ENCODE measurements at regions not wholly inside any gene's neighbourhood (a gene's known extent, or its start where the extent isn't known, plus 50 kb on each side); places are given as distances from the start of the nearest gene placed in this dataset.

DNA sequence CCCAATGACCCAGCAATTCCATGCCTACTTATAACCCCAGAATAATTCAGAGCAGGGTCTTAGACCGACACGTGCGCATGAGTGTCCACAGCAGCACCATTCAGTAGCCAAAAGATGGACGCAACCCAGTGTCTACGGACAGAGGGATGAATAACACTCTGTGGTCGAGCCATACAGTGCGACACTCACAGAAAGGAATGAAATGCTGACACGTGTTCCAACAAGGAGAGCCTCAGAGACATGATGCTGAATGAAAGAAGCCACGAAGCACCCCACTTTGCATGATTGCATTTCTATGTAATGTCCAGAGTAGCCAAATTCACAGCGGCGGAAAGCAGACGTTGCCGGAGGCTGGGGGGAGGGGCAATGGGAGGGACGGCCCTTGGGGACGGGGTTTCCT is 134.4 kb downstream of the CTTN start:
- no peak for DNase-seq (ENCODE audit: low read depth in 4 of 4, low spot score in 3 of 4)

DNA sequence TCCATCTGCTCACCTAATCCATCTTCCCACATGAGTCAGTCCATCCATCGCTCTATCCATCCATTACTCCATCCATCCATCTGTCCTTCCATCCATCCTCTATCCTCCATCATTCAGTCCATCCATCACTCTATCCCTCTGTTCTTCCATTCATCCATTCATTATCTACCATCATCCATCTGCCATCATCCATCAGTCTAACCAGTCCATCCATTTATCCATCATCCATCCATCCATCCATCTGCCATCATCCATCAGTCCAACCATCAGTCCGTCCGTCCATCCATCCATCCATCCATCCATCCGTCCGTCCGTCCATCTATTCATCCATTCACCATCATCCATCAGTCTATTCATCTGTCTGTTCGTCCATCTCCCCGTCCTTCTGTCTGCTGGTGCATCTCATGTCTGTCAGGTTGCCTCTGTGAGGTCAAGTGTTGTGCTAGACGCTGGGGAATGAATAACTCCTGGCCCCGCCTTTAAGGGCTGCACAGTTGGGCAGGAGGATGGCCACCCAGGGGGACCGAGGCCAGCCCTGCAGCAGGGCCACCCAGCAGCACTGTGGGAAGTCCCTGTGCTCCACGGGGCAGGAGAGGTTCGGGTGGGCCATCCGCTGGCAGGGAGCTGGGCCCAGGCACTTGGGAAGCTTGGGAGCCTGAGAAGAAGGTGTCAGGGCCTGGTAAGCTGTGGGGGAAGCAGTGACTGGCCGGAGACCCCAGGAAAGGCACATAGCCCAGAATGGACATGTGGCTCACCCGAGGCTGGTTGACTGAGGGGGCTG is 137.1 kb downstream of the CTTN start:
- no peak for DNase-seq (ENCODE audit: low read depth in 4 of 4, low spot score in 3 of 4)

DNA sequence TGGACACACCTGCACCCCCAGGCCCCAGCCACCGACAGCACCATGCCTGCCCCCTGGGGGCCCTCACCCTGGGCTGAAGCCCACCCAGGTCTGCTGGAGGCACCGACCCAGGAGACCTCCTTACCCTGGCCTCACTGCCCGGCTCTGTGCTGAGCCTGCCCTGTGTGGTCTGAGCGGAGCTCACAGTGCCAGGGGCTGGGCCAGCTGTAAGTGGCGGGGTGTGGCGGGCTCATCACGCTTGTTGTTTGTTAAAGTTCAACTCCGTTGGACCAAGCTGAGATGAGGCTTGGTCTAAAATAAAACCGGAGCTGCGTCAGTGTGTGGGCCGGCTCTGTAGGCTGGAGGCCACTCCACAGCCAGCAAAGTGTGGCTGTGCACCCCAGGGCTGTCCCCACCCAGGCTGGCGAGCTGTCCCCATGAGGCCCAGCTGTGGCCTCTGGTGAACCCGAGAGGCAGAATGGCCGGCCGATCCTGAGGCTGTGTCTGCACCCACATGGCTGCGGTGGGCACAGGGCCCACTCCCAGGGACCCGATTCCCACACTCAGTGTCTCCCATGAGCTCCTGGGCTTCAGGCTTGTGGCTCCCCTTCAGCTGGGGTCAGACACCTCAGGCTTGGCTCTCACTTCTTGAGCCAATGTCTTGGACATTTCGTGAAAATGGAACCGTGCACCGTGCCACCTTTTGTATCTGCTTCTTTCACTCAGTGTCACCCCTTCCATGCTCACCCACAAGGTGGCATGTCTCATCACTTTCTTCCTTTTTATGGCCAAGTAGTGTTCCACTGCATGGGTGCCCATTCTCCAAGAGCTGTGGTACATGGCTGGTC is 137.9 kb downstream of the CTTN start:
- no peak for DNase-seq (ENCODE audit: low read depth in 4 of 4, low spot score in 3 of 4)

DNA sequence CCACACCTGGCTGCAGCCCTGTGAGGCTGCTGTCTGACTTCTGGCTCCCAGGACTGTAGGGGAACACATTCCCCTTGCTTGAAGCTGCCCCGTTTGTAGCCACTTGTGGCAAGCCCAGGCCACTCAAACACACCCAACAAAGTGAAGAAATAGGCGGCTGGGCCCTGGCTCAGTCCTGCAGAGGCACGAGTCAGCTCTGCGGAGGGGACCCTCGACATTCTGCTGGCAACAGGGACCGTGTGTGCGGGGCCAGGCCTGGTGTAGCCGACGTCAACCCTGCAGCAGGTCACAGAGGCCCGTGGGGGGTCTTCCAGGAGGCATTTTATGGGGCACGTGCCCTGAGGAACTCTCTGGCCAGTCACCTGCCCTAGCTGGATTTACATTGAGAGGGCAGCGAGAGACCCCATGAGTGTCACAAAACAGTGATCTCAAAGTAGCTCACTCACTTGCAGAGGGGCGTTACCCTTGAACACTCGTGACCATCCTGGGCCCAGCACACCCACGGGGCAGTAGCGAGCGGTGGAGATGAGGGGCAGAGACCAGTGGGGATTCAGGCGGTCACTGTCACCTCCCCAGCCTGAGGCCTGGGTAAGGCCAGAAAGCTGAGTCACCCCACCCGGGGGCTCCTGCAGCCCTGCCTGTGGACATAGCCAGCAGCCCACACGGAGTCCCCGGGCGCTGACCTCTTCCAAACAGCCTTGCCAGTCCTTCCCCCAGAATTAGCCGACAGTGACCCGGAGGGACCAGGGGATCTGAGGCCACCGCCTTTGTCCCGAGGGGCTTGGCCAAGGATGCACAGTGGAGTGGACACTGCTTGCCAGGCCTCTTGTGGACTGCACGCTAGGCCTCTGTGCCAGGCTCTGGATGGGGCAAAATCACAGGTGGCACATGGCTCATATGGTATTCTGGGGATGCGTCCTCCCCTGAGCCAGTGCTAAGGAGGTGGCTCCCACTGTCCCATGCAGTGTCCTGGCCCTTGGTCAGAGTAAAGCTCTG is 139.5 kb downstream of the CTTN start:
- DNase-seq (ENCODE audit: low read depth in 4 of 4, low spot score in 3 of 4), result no peak

DNA sequence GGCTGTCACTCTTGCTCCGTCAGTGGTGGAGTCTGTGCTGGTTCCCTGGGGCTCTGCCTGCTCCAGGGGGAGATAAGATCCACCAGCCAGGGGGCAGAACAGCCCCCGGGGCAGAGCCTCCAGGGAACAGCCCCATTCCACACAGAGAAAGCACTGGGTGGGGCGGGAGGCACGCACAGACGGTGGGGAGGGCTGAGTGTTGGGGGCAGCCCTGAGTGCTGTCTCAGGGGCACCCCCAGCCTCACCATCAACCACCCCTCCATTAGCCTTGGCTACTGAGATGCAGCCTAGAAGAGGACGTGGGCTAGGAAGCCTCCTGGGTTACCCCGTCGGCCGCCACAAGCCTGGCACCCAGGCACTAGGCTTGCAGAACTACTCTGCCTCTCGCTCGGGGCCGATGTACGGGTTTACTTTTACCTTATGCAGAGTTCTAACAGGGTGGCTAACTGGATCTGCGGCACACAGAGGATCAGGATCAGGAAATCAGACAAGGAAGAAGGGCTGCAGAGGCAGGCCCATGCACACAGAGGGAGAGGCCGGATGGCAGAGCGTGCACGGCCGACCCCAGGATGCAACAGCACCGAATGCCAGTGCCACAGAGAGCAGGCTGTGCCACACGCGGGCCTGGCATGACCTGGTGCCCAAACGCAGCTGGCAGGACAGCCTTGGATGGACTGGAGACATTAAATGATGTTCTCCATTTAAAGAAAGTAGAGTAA is 140.5 kb downstream of the CTTN start:
- DNase-seq (ENCODE audit: low read depth in 4 of 4, low spot score in 3 of 4), result no peak

DNA sequence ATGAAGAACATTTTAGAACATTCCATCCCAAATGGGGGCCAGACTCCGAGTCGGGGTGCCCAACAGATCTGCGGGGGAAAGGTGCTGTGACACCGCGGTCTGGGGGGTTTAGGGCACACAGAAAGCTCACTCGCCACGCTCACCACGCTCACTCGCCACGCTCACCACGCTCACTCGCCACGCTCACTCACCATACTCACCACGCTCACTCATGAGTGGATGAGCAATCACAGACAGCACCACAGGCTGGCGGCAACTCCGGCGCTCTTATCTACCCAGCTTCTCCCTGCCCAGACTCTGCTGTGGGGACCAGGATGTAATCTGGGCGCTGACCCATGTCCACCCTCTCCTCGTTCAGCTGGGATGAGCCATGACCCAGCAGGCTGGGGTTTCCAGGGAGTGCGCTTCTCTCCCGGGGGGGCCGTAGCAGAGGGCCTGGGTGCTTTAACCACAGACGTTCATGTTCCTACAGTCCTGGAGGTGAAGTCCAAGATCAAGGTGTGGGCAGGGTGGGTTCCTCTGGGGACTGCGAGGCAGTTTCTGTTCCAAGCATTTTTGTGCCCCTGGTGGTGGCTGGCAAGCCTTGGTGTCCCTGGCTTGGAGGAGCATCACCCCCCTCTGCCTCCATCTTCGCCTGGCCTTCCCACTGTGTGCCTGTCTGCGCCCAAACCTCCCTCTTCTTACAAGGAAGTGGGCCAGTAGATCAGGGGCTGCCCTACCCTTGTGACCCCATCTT is 141.2 kb downstream of the CTTN start:
- no peak for DNase-seq (ENCODE audit: low read depth in 4 of 4, low spot score in 3 of 4)

DNA sequence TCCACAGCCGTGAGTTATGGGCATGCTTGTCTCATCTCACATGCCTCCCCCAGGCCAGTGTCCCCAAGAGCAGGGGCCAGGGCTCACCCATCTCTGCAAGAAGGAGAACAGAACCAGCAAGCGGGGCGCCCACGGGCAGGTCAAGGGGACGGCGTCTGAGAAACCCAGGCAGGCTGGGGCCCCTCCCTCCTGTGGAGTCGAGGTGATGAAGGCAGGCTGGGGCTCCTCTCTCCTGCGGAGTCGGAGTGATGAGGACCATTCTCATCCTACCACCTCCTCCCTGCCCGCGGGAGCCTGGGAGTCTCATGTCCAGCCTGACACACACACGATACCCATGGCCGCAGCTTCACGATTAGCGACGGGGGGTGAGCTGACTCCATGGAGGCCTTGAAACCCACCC is 141.9 kb downstream of the CTTN start:
- no peak for DNase-seq (ENCODE audit: low read depth in 4 of 4, low spot score in 3 of 4)

DNA sequence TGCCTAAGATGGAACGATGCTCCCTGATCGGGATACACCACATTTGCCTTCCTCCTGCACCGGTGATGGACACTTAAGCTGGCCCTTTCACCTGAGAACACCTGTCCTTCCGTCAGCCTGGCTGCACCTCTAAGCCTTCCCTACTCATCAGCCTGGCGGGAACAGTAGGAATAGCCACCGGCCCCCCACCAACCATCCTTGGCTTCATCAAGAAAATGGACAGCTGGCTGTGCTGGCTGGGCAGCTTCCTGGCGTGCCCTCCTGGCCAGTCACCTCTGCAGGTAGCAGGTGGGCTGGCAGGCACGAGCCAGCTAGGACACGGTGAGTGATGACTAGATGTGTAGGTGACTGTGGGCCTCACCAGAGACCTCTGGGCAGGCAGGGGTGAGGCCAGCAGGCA is 142.8 kb downstream of the CTTN start:
- no peak for DNase-seq (ENCODE audit: low read depth in 4 of 4, low spot score in 3 of 4)

DNA sequence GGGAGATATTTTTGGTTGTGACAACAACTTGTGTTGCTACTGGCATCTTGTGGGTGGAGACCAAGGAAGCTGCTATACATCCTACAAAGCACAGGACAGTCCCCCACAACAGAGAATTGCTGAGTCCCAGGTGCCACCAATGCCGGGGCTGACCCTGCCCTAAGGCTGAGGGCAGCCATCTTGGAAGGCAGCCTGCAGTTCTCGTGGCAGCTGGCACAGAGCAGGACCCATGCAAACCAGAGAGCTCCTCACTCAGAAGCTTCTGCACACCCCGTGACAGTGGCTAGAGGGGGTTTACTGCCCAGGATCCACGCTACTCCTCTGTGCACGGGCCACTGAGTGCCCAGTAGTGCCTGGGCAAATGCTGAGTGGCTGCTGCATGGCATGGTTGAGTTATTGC is 143.4 kb downstream of the CTTN start:
- DNase-seq (ENCODE audit: low read depth in 4 of 4, low spot score in 3 of 4), result no peak

DNA sequence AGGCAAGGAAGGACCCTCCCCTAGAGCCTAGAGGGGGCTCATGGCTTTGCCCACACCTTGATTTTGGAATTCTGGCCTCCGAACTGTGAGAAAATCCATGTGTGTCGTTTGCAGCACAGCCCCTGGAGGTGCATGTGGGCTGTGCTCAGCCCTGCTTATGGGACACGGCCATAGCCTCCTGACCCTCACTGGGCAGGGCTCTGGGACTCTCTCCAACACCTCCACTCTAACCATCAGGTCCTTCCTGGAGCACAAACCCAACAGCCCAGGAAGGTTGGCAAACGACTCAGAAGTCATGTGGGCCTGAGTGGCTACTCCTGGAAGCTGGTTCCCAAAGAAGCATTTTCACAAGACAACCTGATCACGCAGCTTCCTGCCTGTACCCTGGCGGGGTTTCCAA is 144.1 kb downstream of the CTTN start:
- DNase-seq (ENCODE audit: low read depth in 4 of 4, low spot score in 3 of 4), result no peak

DNA sequence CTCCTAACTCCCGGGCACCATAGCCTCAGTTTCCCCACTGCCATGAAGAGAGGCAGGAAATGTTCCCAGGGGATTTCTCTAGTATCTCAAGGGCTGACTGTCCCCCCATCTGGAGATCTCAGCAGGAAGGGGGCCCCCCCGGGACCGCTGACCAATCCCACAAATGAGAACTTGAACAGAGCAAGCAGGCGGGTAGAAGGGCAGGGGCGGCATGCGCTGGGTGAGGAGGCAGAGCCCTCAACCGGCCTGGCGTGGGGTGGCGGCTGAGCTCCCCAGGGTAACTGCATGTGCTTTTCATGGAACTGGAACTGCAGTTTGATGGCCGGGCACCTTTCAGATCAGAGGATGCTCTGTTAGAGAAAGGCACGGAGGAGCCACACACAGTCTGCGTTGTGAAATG is 144.5 kb downstream of the CTTN start:
- DNase-seq (ENCODE audit: low read depth in 4 of 4, low spot score in 3 of 4), result no peak

DNA sequence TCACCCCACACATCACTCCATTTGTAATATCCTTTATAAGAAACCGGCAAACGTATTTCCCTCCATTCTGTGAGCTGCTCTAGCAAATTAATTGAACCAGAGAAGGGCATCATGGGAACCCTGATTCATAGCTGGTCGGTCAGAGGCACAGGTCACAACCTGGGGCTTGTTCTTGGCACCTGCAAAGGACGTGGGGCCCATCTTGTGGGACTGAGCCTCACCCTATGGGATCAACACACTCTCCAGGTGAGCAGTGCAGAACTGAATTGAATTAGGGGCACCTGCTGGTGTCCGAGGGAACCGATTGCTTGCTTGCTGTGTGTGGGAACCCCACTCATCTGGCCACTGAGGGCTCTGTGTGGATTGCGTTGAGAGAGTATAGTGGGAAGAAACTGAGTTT is 145.3 kb downstream of the CTTN start:
- no peak for DNase-seq (ENCODE audit: low read depth in 4 of 4, low spot score in 3 of 4)

DNA sequence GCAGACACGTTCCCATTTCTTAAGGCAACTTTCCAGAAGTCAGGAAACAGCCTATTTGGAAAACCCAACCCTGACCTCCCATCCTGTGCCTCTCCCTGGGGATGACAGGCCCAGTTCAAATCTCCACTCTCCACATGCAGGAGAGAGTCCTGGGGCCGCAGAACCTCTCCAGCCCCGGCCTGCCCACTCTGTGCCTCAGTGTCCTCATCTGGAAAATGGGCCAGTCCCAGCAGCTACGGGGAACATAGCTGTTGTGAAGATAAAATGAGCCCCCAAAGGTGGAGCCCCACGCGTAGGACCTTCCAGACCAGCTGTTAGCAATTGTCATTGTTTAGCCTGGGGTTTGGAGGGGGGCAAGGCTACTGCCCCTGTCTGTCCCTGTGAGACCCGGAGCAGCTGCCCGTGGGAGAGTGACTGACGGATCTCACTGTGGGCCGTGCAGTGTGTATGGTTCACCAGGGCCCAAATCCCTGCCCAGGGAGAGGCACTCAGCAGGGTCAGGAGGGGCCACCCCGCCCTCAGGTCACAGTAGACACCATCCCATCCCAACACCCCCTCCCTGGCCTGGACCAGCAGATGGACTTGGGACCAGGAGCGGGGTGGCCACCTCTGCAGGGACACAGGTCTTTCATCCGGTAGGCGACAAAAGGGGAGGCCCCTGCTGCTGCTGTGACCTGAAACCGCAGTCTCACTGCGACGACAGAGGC is 145.9 kb downstream of the CTTN start:
- DNase-seq (ENCODE audit: low read depth in 4 of 4, low spot score in 3 of 4), result no peak

DNA sequence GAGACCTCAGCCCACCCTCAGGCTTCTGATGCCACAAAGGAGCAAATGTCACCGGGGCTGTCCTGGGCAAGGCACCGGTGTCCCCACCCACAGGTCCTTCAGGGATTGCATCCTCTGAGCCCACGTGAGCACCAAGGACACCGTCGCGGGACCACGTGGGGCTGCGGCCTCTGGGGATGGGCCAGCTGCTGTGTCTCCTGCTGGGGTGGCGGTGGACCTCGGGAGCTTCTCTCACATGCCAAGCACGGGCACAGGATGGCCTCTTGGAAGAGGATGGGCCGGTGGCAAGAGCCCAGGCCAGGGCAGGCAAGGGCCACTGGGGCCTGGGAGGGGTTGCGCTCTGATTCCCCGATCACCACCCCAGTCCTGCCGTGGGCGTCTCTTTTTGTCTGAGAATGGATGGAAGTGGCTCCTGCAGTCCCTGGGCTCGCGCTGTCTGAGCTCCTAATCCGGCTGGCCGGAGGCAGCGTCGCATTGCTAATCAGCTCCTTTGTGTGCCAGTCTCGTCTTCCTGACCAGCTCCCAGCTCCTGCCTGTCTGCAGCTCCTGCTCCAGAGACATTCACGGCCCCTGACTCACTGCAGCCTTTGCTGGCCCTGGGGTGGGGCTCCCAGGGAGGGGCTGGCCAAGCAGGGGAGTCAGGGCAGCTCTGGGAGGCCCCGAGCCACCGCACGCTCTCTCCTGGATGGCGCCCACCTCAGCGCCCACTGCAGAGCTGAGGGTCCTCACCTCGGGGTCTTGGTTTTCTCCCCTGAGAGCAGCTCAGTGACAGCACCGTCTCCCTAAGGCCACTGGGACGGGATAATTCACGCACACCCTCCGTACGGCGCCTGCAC is 146.7 kb downstream of the CTTN start:
- no peak for DNase-seq (ENCODE audit: low read depth in 4 of 4, low spot score in 3 of 4)

DNA sequence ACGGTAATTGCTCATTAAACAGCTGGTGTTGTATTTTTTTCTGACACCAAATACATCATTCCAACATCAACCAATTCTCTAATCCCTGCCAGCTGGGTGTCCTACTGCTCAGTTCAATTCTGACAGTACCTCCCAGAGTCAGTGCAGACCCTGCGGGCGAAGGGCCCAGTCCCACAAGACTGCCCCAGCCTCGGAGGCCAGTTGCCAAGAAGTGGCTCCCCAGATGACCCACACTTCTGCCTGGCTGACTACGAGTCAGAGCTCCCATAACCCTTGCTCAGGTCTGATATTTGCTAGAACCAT is 147.2 kb downstream of the CTTN start:
- DNase-seq (ENCODE audit: low read depth in 4 of 4, low spot score in 3 of 4), result no peak

DNA sequence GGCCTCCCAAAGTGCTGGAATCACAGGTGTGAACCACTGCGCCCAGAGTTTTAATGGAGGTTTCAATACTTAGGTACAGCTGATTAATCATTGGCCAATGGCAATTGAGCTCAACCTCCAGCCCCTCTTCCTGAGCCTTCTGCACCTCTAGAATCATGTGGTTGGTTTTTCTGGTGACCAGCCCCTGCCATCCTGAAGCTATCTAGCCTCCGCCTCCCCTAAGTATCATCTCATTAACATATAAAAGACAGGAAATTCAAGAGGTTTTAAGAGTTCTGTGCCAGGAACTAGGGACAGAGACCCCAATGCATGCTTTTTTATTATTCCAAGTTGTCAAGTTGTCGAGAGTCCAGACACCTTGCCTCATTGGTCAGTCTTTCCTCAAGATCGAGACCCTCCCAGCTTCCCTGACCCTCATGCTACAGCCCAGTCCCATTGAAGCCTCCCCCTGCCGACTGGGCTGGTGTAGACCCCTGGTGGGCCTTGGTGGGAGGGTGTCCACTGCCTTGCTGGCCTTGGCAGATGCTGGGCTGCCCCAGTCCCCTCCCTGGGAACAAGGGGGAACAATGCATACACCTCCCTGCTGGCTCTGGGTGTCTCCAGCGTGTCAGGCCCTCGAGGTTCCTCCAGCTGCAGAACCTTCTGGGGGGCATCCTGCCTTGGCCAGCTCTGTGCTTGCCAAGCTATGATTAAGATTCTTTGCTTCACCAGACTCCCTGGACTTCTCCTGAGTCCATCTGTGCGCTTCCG is 148.0 kb downstream of the CTTN start:
- DNase-seq (ENCODE audit: low read depth in 4 of 4, low spot score in 3 of 4), result no peak

DNA sequence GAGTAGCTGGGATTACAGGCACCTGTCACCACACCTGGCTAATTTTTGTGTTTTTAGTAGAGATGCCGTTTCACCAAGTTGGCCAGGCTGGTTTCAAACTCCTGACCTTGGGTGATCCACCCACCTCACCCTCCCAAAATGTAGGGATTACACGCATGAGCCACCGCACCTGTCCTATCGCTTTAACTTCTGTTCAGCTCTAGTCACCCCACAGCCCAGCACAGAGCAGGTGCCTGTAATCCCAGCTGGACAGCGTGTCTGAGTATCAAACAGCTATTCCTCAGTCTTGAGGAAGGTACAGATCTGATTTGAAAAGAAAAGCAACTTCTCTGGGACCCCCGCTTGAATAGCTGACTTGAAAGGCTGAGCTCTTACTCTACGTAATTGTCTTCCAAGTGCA is 149.1 kb downstream of the CTTN start:
- DNase-seq (ENCODE audit: low read depth in 4 of 4, low spot score in 3 of 4), result no peak

Measured in left renal pelvis (tissue), 4 donors.